ENCODE measurements at regions not wholly inside any gene's neighbourhood (a gene's known extent, or its start where the extent isn't known, plus 50 kb on each side); places are given as distances from the start of the nearest gene placed in this dataset.

- Histone ChIP-seq H3K36me3 (ENCODE audit: control insufficient read depth in 5 of 5, insufficient read depth in 5 of 5, low read length in 5 of 5) (no peaks in the 10 kb centered on the region), H3K9me3 (ENCODE audit: control insufficient read depth in 5 of 5, low read length in 5 of 5) (peaks cover 0 to 21% (median 8%) of the 10 kb centered on the region in 5 donors), H3K4me1 (ENCODE audit: control insufficient read depth in 5 of 5, insufficient read depth in 5 of 5, low read length in 5 of 5) (no peaks in the 10 kb centered on the region), H3K27me3 (ENCODE audit: control insufficient read depth in 5 of 5, insufficient read depth in 4 of 5, low read length in 5 of 5) (no peaks in the 10 kb centered on the region), H3K4me3 (ENCODE audit: low read depth in 1 of 5, low read length in 5 of 5) (no peak overlapping the region), H3K27ac (ENCODE audit: low read depth, low read length) (no peak overlapping the region), H3K9ac (ENCODE audit: low read length in 5 of 5) (no peak overlapping the region)
These were observed 169.8 kb downstream of the ZNF248 start for GRCh38 chr10:37687581-37687980.

- H3K27me3 ChIP-seq (ENCODE audit: control insufficient read depth in 5 of 5, insufficient read depth in 4 of 5, low read length in 5 of 5), result no peaks in the 10 kb centered on the region
- H3K36me3 ChIP-seq (ENCODE audit: control insufficient read depth in 5 of 5, insufficient read depth in 5 of 5, low read length in 5 of 5), result no peaks in the 10 kb centered on the region
- H3K4me3 ChIP-seq (ENCODE audit: low read depth in 1 of 5, low read length in 5 of 5), result no peak overlapping the region
- H3K9ac ChIP-seq (ENCODE audit: low read length in 5 of 5), result no peak overlapping the region
- H3K9me3 ChIP-seq (ENCODE audit: control insufficient read depth in 5 of 5, low read length in 5 of 5), result peaks cover 0 to 29% (median 6%) of the 10 kb centered on the region in 5 donors
- no peak overlapping the region for H3K27ac ChIP-seq (ENCODE audit: low read depth, low read length)
- no peaks in the 10 kb centered on the region for H3K4me1 ChIP-seq (ENCODE audit: control insufficient read depth in 5 of 5, insufficient read depth in 5 of 5, low read length in 5 of 5)
These were observed 171.4 kb downstream of the ZNF248 start for GRCh38 chr10:37685741-37686683.

DNA sequence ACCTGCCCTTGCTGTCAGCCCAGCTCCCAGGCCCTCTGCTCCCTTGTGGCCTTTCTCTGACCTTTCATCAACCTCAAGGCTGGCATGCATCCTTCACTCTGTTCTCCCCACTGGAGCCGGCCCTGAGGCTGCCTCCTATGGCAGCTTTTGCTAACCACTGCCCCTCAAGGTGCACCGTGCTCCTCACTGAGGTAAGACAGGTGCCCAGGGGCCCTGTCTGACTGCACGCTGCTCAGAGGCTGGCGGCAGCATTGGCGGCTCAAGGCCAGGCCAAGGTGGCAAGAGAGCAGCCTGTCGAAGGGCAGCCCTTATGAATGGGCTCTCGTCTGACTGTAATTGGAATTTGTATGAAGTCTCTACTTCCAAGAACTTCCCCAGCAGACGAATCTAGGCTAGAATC, 172.6 kb downstream of the ZNF248 start:
- no peaks in the 10 kb centered on the region for H3K36me3 ChIP-seq (ENCODE audit: control insufficient read depth in 5 of 5, insufficient read depth in 5 of 5, low read length in 5 of 5)
- H3K9ac ChIP-seq (ENCODE audit: low read length in 5 of 5), result no peak overlapping the region
- no peak overlapping the region for H3K4me3 ChIP-seq (ENCODE audit: low read depth in 1 of 5, low read length in 5 of 5)
- no peaks in the 10 kb centered on the region for H3K4me1 ChIP-seq (ENCODE audit: control insufficient read depth in 5 of 5, insufficient read depth in 5 of 5, low read length in 5 of 5)
- peaks cover 0 to 29% (median 4%) of the 10 kb centered on the region in 5 donors for H3K9me3 ChIP-seq (ENCODE audit: control insufficient read depth in 5 of 5, low read length in 5 of 5)
- H3K27ac ChIP-seq (ENCODE audit: low read depth, low read length), result no peak overlapping the region
- H3K27me3 ChIP-seq (ENCODE audit: control insufficient read depth in 5 of 5, insufficient read depth in 4 of 5, low read length in 5 of 5), result no peaks in the 10 kb centered on the region

GRCh38 chr10:37682617-37683016, 174.8 kb downstream of the ZNF248 start:
- Histone ChIP-seq H3K9ac (ENCODE audit: low read length in 5 of 5) (no peak overlapping the region), H3K9me3 (ENCODE audit: control insufficient read depth in 5 of 5, low read length in 5 of 5) (peaks cover 0 to 29% (median 0%) of the 10 kb centered on the region in 5 donors), H3K4me1 (ENCODE audit: control insufficient read depth in 5 of 5, insufficient read depth in 5 of 5, low read length in 5 of 5) (no peaks in the 10 kb centered on the region), H3K27ac (ENCODE audit: low read depth, low read length) (no peak overlapping the region), H3K4me3 (ENCODE audit: low read depth in 1 of 5, low read length in 5 of 5) (no peak overlapping the region), H3K36me3 (ENCODE audit: control insufficient read depth in 5 of 5, insufficient read depth in 5 of 5, low read length in 5 of 5) (no peaks in the 10 kb centered on the region), H3K27me3 (ENCODE audit: control insufficient read depth in 5 of 5, insufficient read depth in 4 of 5, low read length in 5 of 5) (no peaks in the 10 kb centered on the region)

- H3K4me3 ChIP-seq (ENCODE audit: low read depth in 1 of 5, low read length in 5 of 5), result no peak overlapping the region
- no peaks in the 10 kb centered on the region for H3K27me3 ChIP-seq (ENCODE audit: control insufficient read depth in 5 of 5, insufficient read depth in 4 of 5, low read length in 5 of 5)
- H3K9ac ChIP-seq (ENCODE audit: low read length in 5 of 5), result no peak overlapping the region
- H3K4me1 ChIP-seq (ENCODE audit: control insufficient read depth in 5 of 5, insufficient read depth in 5 of 5, low read length in 5 of 5), result no peaks in the 10 kb centered on the region
- H3K9me3 ChIP-seq (ENCODE audit: control insufficient read depth in 5 of 5, low read length in 5 of 5), result peaks cover 0 to 24% (median 0%) of the 10 kb centered on the region in 5 donors
- H3K36me3 ChIP-seq (ENCODE audit: control insufficient read depth in 5 of 5, insufficient read depth in 5 of 5, low read length in 5 of 5), result no peaks in the 10 kb centered on the region
- H3K27ac ChIP-seq (ENCODE audit: low read depth, low read length), result no peak overlapping the region
These were observed 175.8 kb downstream of the ZNF248 start for GRCh38 chr10:37681617-37681999.

GRCh38 chr10:37680716-37681616, 176.4 kb downstream of the ZNF248 start:
- H3K4me1 ChIP-seq (ENCODE audit: control insufficient read depth in 5 of 5, insufficient read depth in 5 of 5, low read length in 5 of 5), result no peaks in the 10 kb centered on the region
- H3K36me3 ChIP-seq (ENCODE audit: control insufficient read depth in 5 of 5, insufficient read depth in 5 of 5, low read length in 5 of 5), result no peaks in the 10 kb centered on the region
- no peak overlapping the region for H3K27ac ChIP-seq (ENCODE audit: low read depth, low read length)
- H3K27me3 ChIP-seq (ENCODE audit: control insufficient read depth in 5 of 5, insufficient read depth in 4 of 5, low read length in 5 of 5), result no peaks in the 10 kb centered on the region
- peaks cover 0 to 22% (median 0%) of the 10 kb centered on the region in 5 donors for H3K9me3 ChIP-seq (ENCODE audit: control insufficient read depth in 5 of 5, low read length in 5 of 5)
- H3K4me3 ChIP-seq (ENCODE audit: low read depth in 1 of 5, low read length in 5 of 5), result no peak overlapping the region
- no peak overlapping the region for H3K9ac ChIP-seq (ENCODE audit: low read length in 5 of 5)

GRCh38 chr10:37680243-37680683, 177.1 kb downstream of the ZNF248 start:
- Histone ChIP-seq H3K4me1 (ENCODE audit: control insufficient read depth in 5 of 5, insufficient read depth in 5 of 5, low read length in 5 of 5) (no peaks in the 10 kb centered on the region), H3K9ac (ENCODE audit: low read length in 5 of 5) (no peak overlapping the region), H3K9me3 (ENCODE audit: control insufficient read depth in 5 of 5, low read length in 5 of 5) (peaks cover 0 to 22% (median 0%) of the 10 kb centered on the region in 5 donors), H3K4me3 (ENCODE audit: low read depth in 1 of 5, low read length in 5 of 5) (no peak overlapping the region), H3K36me3 (ENCODE audit: control insufficient read depth in 5 of 5, insufficient read depth in 5 of 5, low read length in 5 of 5) (no peaks in the 10 kb centered on the region), H3K27me3 (ENCODE audit: control insufficient read depth in 5 of 5, insufficient read depth in 4 of 5, low read length in 5 of 5) (no peaks in the 10 kb centered on the region), H3K27ac (ENCODE audit: low read depth, low read length) (no peak overlapping the region)

GRCh38 chr10:37679465-37679864, 177.9 kb downstream of the ZNF248 start:
- Histone ChIP-seq H3K27ac (ENCODE audit: low read depth, low read length) (no peak overlapping the region), H3K27me3 (ENCODE audit: control insufficient read depth in 5 of 5, insufficient read depth in 4 of 5, low read length in 5 of 5) (no peaks in the 10 kb centered on the region)

DNA sequence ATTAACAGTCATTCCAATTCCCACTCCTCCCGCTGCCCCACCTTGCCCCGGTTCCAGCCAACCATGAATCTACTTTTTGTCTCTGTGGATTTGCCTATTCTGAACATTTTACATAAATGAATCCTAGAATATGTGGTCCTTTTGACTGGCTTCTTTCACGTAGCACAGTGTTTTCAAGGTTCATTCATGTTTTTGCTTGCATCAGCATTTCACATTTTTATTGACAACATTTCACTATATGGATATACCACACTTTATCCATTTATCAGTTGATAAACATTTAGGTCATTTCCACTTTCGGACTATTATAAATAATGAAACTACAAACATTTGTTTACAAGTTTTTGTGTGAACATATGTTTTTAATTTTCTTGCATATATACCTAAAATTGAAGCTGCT, 182.0 kb downstream of the ZNF248 start:
- Histone ChIP-seq H3K27me3 (ENCODE audit: control insufficient read depth in 5 of 5, insufficient read depth in 4 of 5, low read length in 5 of 5) (no peaks in the 10 kb centered on the region), H3K4me1 (ENCODE audit: control insufficient read depth in 5 of 5, insufficient read depth in 5 of 5, low read length in 5 of 5) (no peaks in the 10 kb centered on the region), H3K27ac (ENCODE audit: low read depth, low read length) (no peak overlapping the region), H3K4me3 (ENCODE audit: low read depth in 1 of 5, low read length in 5 of 5) (no peak overlapping the region), H3K9me3 (ENCODE audit: control insufficient read depth in 5 of 5, low read length in 5 of 5) (peaks cover 0 to 21% (median 14%) of the 10 kb centered on the region in 5 donors), H3K36me3 (ENCODE audit: control insufficient read depth in 5 of 5, insufficient read depth in 5 of 5, low read length in 5 of 5) (no peaks in the 10 kb centered on the region), H3K9ac (ENCODE audit: low read length in 5 of 5) (no peak overlapping the region)

More at GRCh38 chr10:37679465-37679864, 177.9 kb downstream of the ZNF248 start:
- Histone ChIP-seq H3K4me3 (ENCODE audit: low read depth in 1 of 5, low read length in 5 of 5) (no peak overlapping the region), H3K4me1 (ENCODE audit: control insufficient read depth in 5 of 5, insufficient read depth in 5 of 5, low read length in 5 of 5) (no peaks in the 10 kb centered on the region), H3K9ac (ENCODE audit: low read length in 5 of 5) (no peak overlapping the region), H3K36me3 (ENCODE audit: control insufficient read depth in 5 of 5, insufficient read depth in 5 of 5, low read length in 5 of 5) (no peaks in the 10 kb centered on the region), H3K9me3 (ENCODE audit: control insufficient read depth in 5 of 5, low read length in 5 of 5) (peaks cover 0 to 20% (median 7%) of the 10 kb centered on the region in 5 donors)

GRCh38 chr10:37671802-37672201, 185.6 kb downstream of the ZNF248 start:
- Histone ChIP-seq H3K27ac (ENCODE audit: low read depth, low read length) (no peak overlapping the region), H3K9me3 (ENCODE audit: control insufficient read depth in 5 of 5, low read length in 5 of 5) (peaks cover 0 to 25% (median 10%) of the 10 kb centered on the region in 5 donors), H3K4me1 (ENCODE audit: control insufficient read depth in 5 of 5, insufficient read depth in 5 of 5, low read length in 5 of 5) (no peaks in the 10 kb centered on the region), H3K9ac (ENCODE audit: low read length in 5 of 5) (no peak overlapping the region), H3K27me3 (ENCODE audit: control insufficient read depth in 5 of 5, insufficient read depth in 4 of 5, low read length in 5 of 5) (no peaks in the 10 kb centered on the region), H3K36me3 (ENCODE audit: control insufficient read depth in 5 of 5, insufficient read depth in 5 of 5, low read length in 5 of 5) (no peaks in the 10 kb centered on the region), H3K4me3 (ENCODE audit: low read depth in 1 of 5, low read length in 5 of 5) (no peak overlapping the region)
